SK-N-MC (cell line): ENCODE measurements at regions not wholly inside any gene's neighbourhood (a gene's known extent, or its start where the extent isn't known, plus 50 kb on each side); places are given as distances from the start of the nearest gene placed in this dataset.

ENCODE experiments used
- EZH2 ChIP-seq: fragments of 200-600 bp; sonication (generic); IDR thresholded peaks from one replicate; pipeline ENCODE4 v1.6.1; 2017; ENCODE audit warnings: antibody characterized with exemption
- POLR2AphosphoS5 ChIP-seq: IDR thresholded peaks from 2 replicates; pipeline ENCODE4 v1.6.1; 2012; ENCODE audit warnings: mild to moderate bottlenecking, low read depth, low read length, borderline replicate concordance

DNA sequence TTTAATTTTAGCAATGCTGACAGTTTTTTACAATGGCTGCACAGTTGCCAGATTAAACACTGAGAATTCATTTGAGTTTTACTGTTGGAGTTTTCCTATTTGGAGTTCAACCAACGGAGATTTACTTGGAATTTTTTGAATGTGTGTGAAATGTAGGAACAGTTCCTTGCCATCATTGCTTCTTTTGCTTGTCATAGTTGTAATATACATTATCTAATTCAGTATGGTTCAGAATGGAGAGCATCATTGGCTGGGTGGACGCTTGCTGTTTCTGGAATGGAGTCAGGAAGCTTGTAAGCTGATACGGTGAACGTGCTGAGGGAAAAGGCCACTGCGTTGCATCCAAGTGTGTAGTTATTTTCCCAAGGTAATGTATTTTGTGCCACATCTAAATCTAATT, 404.3 kb upstream of the KLF6 start:
- TF ChIP-seq EZH2 (no peak), POLR2AphosphoS5 (no peak)
